NCI-H774 (cell line): ENCODE measurements at regions not wholly inside any gene's neighbourhood (a gene's known extent, or its start where the extent isn't known, plus 50 kb on each side); places are given as distances from the start of the nearest gene placed in this dataset.

ENCODE experiments used
- DNase-seq: peaks from one replicate; lab custom pipeline; 2025; lab: John Stamatoyannopoulos, UW

- DNase-seq, result no peak
Measured at GRCh38 chr5:51908215-51908614, 525.0 kb downstream of the ISL1 start.

- DNase-seq, result no peak
Measured at GRCh38 chr5:51944500-51945125, 561.4 kb downstream of the ISL1 start.

- DNase-seq, result no peak
Measured at GRCh38 chr5:51958473-51958872, 575.2 kb downstream of the ISL1 start.

- DNase-seq, result peak; percentile 53
Measured at GRCh38 chr5:51960617-51961121, 577.4 kb downstream of the ISL1 start.

GRCh38 chr5:51961154-51961562, 577.9 kb downstream of the ISL1 start:
- DNase-seq, result peak; percentile 53

- DNase-seq, result no peak
Measured at GRCh38 chr5:51968756-51969155, 585.5 kb downstream of the ISL1 start.

GRCh38 chr5:51974834-51975233, 591.6 kb downstream of the ISL1 start:
- no peak for DNase-seq

- no peak for DNase-seq
Measured at GRCh38 chr5:51977014-51977413, 593.8 kb downstream of the ISL1 start.

- DNase-seq, result peak; percentile 33
Measured at GRCh38 chr5:51983161-51983560, 599.9 kb downstream of the ISL1 start.

- no peak for DNase-seq
Measured at GRCh38 chr5:51986733-51987132, 603.5 kb downstream of the ISL1 start.

GRCh38 chr5:51987239-51987638, 604.0 kb downstream of the ISL1 start:
- no peak for DNase-seq

- peak; percentile 56 for DNase-seq
Measured at GRCh38 chr5:51987669-51988209, 604.5 kb downstream of the ISL1 start.

- DNase-seq, result no peak
Measured at GRCh38 chr5:51988634-51989033, 605.4 kb downstream of the ISL1 start.

GRCh38 chr5:51990241-51990640, 607.0 kb downstream of the ISL1 start:
- no peak for DNase-seq

GRCh38 chr5:51990661-51991180, 607.5 kb downstream of the ISL1 start:
- DNase-seq, result no peak

GRCh38 chr5:51991940-51992339, 608.7 kb downstream of the ISL1 start:
- DNase-seq, result no peak

- no peak for DNase-seq
Measured at GRCh38 chr5:51995773-51996306, 612.6 kb downstream of the ISL1 start.

GRCh38 chr5:51996356-51996861, 613.2 kb downstream of the ISL1 start:
- no peak for DNase-seq

- no peak for DNase-seq
Measured at GRCh38 chr5:51997500-51997899, 614.3 kb downstream of the ISL1 start.

- no peak for DNase-seq
Measured at GRCh38 chr5:51997949-51998348, 614.7 kb downstream of the ISL1 start.

GRCh38 chr5:52007230-52007858, 624.1 kb downstream of the ISL1 start:
- DNase-seq, result peak; percentile 50

- DNase-seq, result peak; percentile 60
Measured at GRCh38 chr5:52010454-52010853, 627.2 kb downstream of the ISL1 start.

- peak; percentile 93 for DNase-seq
Measured at GRCh38 chr5:52013523-52013922, 630.3 kb downstream of the ISL1 start.
